AML-193 (cell line): ENCODE measurements at regions not wholly inside any gene's neighbourhood (a gene's known extent, or its start where the extent isn't known, plus 50 kb on each side); places are given as distances from the start of the nearest gene placed in this dataset.

ENCODE experiments used
- DNase-seq, 2 experiments: peaks; one replicate each; lab custom pipeline; 2025; lab: John Stamatoyannopoulos, UW

DNA sequence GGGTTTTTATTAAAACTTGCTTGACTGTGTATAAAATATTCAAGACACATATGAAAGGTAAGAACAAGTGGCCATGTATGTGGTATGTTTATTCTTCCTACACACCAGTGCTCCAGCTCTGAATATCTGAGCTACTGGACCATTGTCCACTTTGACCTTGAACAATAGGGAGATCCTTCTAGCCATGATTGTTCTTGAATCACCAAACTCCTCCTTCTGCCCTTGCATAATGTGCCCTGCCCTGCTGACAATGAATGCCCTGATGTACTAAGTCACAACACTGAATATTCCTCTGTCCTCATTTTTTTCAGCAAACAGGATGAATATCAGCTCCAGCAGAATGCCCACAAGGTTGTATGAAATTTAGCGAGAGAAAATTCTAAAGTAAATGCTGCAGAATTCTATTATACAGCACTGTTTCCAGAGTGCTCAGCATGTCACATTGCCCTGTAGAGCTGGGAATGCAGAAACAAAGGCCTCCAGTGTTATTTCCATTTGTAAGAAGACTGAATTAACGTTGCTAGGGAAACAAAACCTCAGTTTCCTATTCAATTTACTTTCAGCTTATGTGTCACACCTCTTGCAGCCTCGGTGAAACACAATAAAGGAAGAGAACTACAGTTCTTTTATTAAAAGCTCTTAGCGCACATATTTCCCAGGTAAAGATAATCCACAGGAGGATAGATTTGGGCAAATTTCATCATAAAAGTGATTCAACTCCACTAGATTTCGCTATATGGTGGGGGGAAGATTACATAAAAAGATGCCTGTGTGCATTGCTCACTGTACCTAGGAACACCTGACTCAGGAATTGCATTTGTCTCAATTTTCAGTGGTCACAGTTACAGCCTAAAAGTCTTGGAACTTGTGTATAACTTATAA, 187.4 kb upstream of the ATP1B1 start:
- DNase-seq = no peak

DNA sequence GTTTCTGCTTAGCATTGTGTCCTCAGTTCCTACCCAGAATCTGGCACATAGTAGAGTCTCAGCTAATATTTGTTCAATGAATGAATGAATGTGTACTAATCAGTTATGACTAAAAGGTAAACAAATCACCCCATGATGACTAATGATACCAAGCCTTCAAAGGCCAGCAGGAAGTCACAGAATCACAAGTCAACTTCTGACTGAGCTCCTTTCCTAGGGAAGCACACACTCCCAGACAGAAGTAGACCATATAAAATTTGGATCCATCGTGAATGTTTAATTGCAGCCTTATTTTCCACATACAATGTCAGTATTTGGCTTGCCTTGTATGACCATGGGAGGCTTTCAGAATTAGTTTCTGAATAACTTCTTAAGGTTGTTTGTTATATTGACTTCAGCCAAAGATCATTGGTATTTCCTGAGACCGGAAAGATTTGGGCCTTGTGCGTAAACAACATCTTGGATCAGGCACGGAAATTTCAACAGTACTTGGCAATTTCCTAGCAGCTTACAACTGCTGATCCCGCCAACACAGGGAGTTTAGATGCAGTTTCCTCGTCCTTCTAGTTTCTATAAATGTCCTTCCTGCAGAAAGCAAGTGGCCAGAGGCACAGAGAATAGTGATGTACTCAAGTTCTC, 185.9 kb upstream of the ATP1B1 start:
- DNase-seq = no peak

- DNase-seq = no peak
Observed at GRCh38 chr1:168921629-168922028, 184.9 kb upstream of the ATP1B1 start.

DNA sequence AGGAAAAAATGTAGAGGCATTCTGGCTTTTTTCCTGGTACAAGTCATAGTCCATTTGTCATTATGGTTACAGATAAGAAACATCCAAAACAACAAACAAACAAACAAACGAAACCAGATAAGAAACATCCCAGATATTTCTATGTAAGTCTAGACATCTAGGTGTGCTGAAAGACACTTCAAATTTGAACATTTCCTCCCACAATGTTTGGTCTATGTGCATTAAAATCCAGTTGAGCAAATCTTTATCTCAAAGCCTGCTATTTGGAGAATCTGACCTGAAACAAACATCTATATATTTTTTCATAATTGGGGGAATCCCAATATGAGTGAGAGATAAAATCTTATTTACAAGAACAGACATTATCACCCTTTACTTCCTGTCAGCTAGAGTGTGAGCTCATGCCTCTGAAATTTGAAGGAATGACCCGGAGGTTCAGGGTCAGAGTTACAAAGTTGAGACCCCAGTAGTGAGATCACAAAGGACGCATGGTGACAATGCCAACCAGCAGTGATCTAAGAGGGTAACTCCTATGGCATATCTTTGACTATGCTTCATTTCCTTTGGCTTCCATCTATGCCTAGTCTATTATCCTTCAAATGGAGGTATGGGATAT, 182.9 kb upstream of the ATP1B1 start:
- no peak for DNase-seq

GRCh38 chr1:168924976-168925375, 181.5 kb upstream of the ATP1B1 start:
- no peak for DNase-seq

GRCh38 chr1:168926236-168926635, 180.3 kb upstream of the ATP1B1 start:
- DNase-seq = no peak

- no peak for DNase-seq
Observed at GRCh38 chr1:168932539-168932938, 174.0 kb upstream of the ATP1B1 start.

- no peak for DNase-seq
Observed at GRCh38 chr1:168933141-168933805, 173.2 kb upstream of the ATP1B1 start.

DNA sequence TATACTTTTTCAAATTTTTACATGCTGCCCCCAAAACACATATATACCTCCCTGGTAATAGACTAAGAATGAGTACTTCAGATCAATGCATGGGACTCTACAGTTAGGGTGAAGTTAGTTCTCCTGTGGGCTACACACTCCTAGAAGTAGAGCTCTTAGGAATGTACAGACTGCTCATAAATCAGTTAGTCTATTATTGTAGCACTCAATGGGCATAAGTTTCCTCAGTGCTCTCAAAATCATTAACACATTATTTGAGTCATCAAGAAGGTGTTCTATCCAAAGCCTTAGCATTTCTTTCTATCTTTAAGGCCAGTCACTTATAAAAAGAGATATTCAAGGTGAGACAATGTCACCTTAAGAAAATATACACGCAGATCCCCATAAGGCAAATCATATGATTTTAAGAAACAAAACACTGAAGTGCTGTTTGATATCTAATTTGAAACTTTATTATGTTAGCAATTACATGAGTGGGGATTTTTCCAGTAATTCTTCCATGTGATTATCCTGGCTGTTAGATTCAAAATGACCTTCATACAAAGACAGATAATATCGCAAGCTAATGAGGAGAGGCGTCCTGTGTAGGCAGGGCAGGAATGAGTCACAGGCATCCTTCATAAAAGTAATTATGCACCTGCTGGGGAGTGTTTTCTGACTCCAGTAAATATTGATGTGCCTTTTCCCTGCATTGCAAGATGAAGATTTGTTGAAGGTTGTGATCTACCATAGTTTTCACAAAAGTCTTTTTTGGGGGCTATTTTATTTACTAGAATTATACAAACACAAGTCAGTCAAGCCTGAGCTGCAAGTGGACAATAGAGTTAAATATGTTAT, 167.2 kb upstream of the ATP1B1 start:
- no peak for DNase-seq

DNA sequence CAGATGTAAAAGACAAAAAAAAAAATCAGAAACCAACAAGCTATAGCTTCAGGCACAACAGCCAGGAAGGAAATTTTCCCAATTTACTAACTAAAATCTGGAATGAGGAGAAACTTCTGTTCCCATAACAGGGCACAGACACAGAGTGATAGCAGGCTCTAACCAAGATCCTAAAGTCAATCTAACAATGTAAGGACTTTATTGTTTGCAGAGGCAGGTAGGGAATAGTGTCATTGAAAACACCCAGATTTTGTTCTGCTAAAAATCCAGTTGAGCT, 166.6 kb upstream of the ATP1B1 start:
- DNase-seq = no peak

GRCh38 chr1:168941640-168942039, 164.8 kb upstream of the ATP1B1 start:
- no peak for DNase-seq

GRCh38 chr1:168942165-168942564, 164.3 kb upstream of the ATP1B1 start:
- DNase-seq = no peak

DNA sequence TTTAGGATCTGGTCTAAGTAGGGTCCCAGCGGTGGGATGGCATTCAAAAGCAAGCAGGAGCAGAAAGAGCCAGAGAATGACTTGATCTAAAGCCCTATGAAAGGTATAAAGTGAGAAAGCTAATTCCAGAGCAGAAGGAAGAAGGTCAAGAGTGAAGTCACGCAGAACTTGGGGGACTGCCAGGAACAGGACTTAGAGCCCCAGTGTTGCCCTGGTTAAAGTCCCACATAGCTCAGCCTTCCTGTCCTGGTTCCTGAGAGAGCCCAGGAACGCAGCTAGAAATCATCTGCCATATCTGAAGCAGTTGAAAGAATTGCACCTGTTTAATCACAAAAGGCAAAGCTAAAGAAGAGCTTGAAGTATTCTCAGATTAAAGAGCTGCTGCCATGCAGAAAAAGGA, 160.6 kb upstream of the ATP1B1 start:
- no peak for DNase-seq

GRCh38 chr1:168947041-168947440, 159.4 kb upstream of the ATP1B1 start:
- no peak for DNase-seq

GRCh38 chr1:168949672-168950071, 156.8 kb upstream of the ATP1B1 start:
- no peak for DNase-seq

DNA sequence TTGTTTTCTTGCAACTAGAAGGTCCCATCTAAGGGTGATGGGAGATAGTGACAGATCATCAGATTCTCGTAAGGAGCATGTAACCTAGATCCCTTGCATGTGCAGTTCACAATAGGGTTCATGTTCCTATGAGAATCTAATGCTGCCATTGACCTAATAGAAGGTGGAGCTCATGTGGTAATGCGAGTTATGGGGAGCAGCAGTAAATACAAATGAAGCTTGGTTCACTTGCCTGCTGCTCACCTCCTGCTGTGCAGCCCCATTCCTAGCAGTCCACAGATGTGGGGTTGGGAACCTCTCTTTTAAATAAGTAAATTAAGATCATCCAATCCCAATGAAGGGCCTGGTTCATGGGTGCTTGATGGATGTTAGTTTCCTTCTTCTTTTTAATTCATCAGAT, 148.7 kb upstream of the ATP1B1 start:
- no peak for DNase-seq

- no peak for DNase-seq
Observed at GRCh38 chr1:168958562-168959289, 147.8 kb upstream of the ATP1B1 start.

GRCh38 chr1:168959382-168959781, 147.1 kb upstream of the ATP1B1 start:
- no peak for DNase-seq

DNA sequence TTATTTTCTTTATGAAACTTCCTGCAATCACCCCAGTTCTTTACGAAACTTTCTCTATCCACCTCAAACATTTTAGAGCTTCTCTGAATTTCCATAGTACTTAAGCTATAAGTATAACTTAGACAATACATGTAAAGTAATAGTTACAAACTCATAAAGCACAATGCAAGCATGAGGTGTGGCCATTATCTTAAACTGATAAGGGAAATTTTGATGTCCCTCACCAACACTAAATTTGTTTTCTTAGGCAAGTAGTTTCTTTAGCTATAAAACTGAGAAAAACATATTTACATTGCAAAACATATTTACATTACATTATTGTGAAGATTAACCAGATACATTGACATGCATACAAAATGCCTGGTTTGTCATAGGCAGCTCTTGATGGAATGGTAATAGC, 146.4 kb upstream of the ATP1B1 start:
- DNase-seq = no peak

- DNase-seq = no peak
Observed at GRCh38 chr1:168960595-168960994, 145.9 kb upstream of the ATP1B1 start.

GRCh38 chr1:168963601-168964000, 142.9 kb upstream of the ATP1B1 start:
- no peak for DNase-seq
